Osteocyte (in vitro differentiated cells): ENCODE measurements at regions not wholly inside any gene's neighbourhood (a gene's known extent, or its start where the extent isn't known, plus 50 kb on each side); places are given as distances from the start of the nearest gene placed in this dataset.
"Not testable (repeated sequence)": the region's sequence is repeated elsewhere in the genome, so short reads cannot be mapped to it uniquely, and the experiment has no call there.

ENCODE experiments used
- DNase-seq: peaks from one replicate; pipeline ENCODE4 v3.0.0; 2021; ENCODE audit warnings: mixed read lengths; ENCODE audit not compliant: unreplicated experiment; ENCODE audit errors: extremely low spot score
- H3K27ac Mint-ChIP-seq: one replicate; pipeline ENCODE4 v1.8.0; 2021; ENCODE audit warnings: mild to moderate bottlenecking, mixed read lengths; ENCODE audit not compliant: unreplicated experiment
- H3K27me3 Mint-ChIP-seq: one replicate; pipeline ENCODE4 v1.8.0; 2021; ENCODE audit warnings: mixed read lengths; ENCODE audit not compliant: unreplicated experiment
- H3K36me3 Mint-ChIP-seq: one replicate; pipeline ENCODE4 v1.8.0; 2021; ENCODE audit warnings: mixed read lengths; ENCODE audit not compliant: unreplicated experiment
- H3K4me1 Mint-ChIP-seq: one replicate; pipeline ENCODE4 v1.8.0; 2021; ENCODE audit warnings: mixed read lengths; ENCODE audit not compliant: unreplicated experiment
- H3K4me3 Mint-ChIP-seq: one replicate; pipeline ENCODE4 v1.8.0; 2021; ENCODE audit warnings: mild to moderate bottlenecking, moderate library complexity, mixed read lengths; ENCODE audit not compliant: unreplicated experiment
- H3K9me3 Mint-ChIP-seq: one replicate; pipeline ENCODE4 v1.8.0; 2021; ENCODE audit warnings: mixed read lengths; ENCODE audit not compliant: unreplicated experiment
- CTCF ChIP-seq: fragments of 200-600 bp; sonication (generic); IDR thresholded peaks from 2 replicates; pipeline ENCODE4 v1.5.0; 2021; ENCODE audit warnings: antibody characterized with exemption, mild to moderate bottlenecking, moderate library complexity

- H3K4me3 Mint-ChIP-seq: no peak overlapping the region
Observed at GRCh38 chr5:118511846-118512245, 476.5 kb downstream of the DTWD2 start.

GRCh38 chr5:118506217-118506852, 482.0 kb downstream of the DTWD2 start:
- Mint-ChIP-seq H3K36me3 (no peaks in the 10 kb centered on the region), H3K9me3 (peaks cover 15% of the 10 kb centered on the region), H3K4me1 (no peaks in the 10 kb centered on the region), H3K27ac (no peak overlapping the region), H3K27me3 (peaks cover under 1% of the 10 kb centered on the region), H3K4me3 (no peak overlapping the region)
- no peak for DNase-seq
- TF ChIP-seq CTCF: no peak

More at GRCh38 chr5:118511846-118512245, 476.5 kb downstream of the DTWD2 start:
- no peak overlapping the region for H3K27ac Mint-ChIP-seq
- no peak for DNase-seq
- H3K9me3 Mint-ChIP-seq: no peaks in the 10 kb centered on the region
- no peaks in the 10 kb centered on the region for H3K36me3 Mint-ChIP-seq
- TF ChIP-seq CTCF: no peak
- H3K27me3 Mint-ChIP-seq: peaks cover 2% of the 10 kb centered on the region
- no peaks in the 10 kb centered on the region for H3K4me1 Mint-ChIP-seq

GRCh38 chr5:118502232-118502631, 486.1 kb downstream of the DTWD2 start:
- H3K36me3 Mint-ChIP-seq, DNase-seq, H3K4me3 Mint-ChIP-seq, H3K27ac Mint-ChIP-seq, H3K4me1 Mint-ChIP-seq, H3K27me3 Mint-ChIP-seq: not testable (repeated sequence)
- peaks cover 24% of the 10 kb centered on the region for H3K9me3 Mint-ChIP-seq

GRCh38 chr5:118491351-118491750, 497.0 kb downstream of the DTWD2 start:
- Mint-ChIP-seq H3K27me3 (no peaks in the 10 kb centered on the region), H3K27ac (no peak overlapping the region)

GRCh38 chr5:118486647-118487225, 501.6 kb downstream of the DTWD2 start:
- TF ChIP-seq CTCF: no peak
- peaks cover 2% of the 10 kb centered on the region for H3K4me1 Mint-ChIP-seq
- H3K36me3 Mint-ChIP-seq: no peaks in the 10 kb centered on the region
- H3K27me3 Mint-ChIP-seq: no peaks in the 10 kb centered on the region
- H3K27ac Mint-ChIP-seq: no peak overlapping the region
- no peak overlapping the region for H3K4me3 Mint-ChIP-seq
- no peak for DNase-seq
- peaks cover 3% of the 10 kb centered on the region for H3K9me3 Mint-ChIP-seq

More at GRCh38 chr5:118491351-118491750, 497.0 kb downstream of the DTWD2 start:
- H3K4me1 Mint-ChIP-seq: peaks cover 2% of the 10 kb centered on the region
- DNase-seq: no peak
- no peaks in the 10 kb centered on the region for H3K36me3 Mint-ChIP-seq
- H3K9me3 Mint-ChIP-seq: peaks cover 5% of the 10 kb centered on the region
- H3K4me3 Mint-ChIP-seq: no peak overlapping the region
- no peak for TF ChIP-seq CTCF
